DMS53 treated with DMSO at 0.1 percent for 48 hours (cell line): ENCODE measurements at regions not wholly inside any gene's neighbourhood (a gene's known extent, or its start where the extent isn't known, plus 50 kb on each side); places are given as distances from the start of the nearest gene placed in this dataset.
"Not testable (repeated sequence)": the region's sequence is repeated elsewhere in the genome, so short reads cannot be mapped to it uniquely, and the experiment has no call there.

Source experiments
- DNase-seq: peaks from one replicate; lab custom pipeline; 2025; ENCODE audit not compliant: unreplicated experiment; lab: John Stamatoyannopoulos, UW

GRCh38 chr9:79395228-79395627 is 176.5 kb upstream of the TLE4 start:
- no peak for DNase-seq

DNA sequence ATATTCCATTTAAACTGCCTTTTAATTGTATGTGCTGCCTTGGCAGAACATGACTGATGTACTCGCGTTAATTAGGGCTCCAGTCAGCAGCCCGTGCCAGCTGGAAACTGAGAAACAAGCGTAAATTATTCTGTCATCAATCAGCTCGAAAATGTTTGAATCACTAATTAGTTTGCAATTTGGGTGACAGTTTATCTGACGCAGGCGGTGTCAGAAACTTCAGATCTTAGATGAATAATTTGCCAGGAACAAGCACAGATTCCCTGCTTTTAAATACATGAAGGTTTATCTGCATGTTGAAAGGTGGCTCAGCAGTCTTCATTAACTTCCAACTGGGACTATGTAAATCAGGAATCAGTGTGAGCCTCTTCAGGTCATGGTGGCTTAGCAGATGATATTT is 176.0 kb upstream of the TLE4 start:
- DNase-seq: no peak

DNA sequence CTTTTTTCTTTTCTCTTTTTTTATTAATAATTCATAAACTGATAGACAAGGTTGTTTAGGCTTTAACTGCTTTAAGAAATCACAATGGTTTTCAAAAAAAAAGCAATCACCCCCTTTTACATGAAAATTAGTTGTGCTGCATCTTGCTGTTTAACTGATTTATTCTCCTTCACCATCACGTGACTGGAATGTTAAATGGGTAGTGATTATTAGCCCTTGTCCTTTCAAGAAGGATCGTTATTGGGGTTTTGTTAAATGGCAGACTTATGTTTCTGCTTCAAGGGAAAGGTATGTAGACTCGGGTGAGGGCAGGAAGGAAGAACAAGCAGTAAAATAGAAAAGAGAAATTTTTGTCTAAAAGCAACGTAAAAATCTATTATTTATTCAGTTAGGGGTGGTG is 175.6 kb upstream of the TLE4 start:
- DNase-seq: no peak

- no peak for DNase-seq
Measured at GRCh38 chr9:79403495-79403894, 168.3 kb upstream of the TLE4 start.

DNA sequence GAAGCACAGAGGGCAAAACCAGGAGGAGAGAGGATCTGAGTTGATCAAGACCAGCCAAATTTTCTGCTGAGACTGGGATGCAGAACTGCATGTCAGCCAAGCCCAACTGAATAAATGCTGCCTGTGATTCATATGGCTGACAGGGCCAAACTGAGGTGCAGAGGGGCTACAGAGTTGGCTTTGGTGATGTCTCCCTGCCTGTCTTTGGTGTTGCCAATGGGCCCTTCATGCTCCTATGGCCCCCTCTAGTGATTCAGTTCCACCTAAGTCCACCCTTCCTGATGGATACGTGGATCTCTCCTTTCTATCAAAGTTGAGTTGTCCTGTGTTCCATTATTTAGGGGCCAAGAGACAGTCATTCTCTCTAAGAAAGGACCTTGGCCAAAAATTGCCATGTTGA is 163.6 kb upstream of the TLE4 start:
- no peak for DNase-seq

GRCh38 chr9:79408617-79409016 is 163.1 kb upstream of the TLE4 start:
- no peak for DNase-seq

- DNase-seq: no peak
Measured at GRCh38 chr9:79409182-79409823, 162.5 kb upstream of the TLE4 start.

GRCh38 chr9:79425840-79426239 is 145.9 kb upstream of the TLE4 start:
- DNase-seq: no peak

DNA sequence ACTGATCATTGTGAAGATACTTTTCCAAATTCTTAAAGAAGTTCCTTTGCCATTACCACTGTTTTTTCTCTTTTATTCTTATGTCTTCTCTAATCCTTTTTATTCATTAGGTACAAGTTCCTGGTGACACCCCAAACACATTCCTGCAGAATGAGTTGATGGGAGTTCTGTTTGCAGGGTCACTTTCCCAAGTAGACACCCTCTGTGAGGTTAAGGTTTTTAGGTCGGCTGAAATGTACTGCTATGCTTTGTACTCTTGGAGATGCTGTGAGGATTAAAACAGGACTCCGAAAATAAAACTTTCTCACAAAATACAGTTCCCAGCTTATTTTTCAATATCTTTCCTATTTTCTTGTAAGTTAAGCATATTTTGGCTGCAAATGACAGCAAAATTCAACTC is 143.3 kb upstream of the TLE4 start:
- DNase-seq: no peak

DNA sequence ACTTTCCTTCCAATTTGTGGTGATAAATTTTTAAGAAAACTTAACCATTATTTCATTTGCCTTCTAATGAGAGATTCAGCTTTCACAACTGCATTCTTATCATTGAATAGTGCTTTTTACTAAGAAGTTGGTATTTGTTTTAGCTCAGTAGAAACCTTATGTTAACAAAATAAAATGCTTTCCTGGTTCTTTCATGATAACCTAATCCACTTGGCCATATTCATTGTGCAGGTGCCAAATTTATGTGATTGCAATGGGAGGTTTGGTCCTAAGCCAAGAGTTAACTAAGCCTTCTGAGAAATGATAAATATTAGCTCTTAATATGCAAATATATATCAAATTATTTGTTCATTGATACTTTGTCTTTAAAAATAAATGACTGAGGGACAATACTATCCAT is 141.1 kb upstream of the TLE4 start:
- DNase-seq: no peak

DNA sequence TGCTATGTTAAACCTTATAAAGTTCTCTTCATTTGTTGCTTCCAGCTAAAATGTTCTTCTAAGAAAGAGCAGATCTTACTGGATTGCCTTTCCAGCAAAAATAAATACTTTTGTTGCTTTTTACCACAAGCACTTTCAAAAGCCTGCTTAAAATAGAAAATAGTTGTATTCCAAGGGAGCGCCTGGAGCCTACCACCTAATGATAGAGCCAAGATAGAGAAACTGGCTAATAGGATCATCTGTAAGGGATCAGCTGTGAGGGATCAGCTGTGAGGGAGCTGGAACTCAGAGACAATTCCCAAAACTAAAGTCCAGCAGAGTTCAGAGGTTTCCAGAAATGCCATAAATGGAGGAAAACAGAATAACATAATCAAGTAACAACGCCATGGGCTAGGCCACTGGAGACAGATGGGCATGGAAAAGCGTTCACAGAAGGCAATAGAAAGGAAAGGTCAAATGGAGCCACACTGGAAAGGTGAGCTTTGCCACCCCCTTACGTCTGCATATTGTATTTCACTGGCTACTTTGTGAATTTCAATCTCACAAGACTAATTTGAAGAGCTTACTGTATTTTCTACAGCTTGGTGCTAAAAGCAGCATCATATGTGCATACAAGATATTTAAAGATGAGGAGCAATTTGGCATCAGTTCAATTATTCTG is 140.6 kb upstream of the TLE4 start:
- DNase-seq: no peak

DNA sequence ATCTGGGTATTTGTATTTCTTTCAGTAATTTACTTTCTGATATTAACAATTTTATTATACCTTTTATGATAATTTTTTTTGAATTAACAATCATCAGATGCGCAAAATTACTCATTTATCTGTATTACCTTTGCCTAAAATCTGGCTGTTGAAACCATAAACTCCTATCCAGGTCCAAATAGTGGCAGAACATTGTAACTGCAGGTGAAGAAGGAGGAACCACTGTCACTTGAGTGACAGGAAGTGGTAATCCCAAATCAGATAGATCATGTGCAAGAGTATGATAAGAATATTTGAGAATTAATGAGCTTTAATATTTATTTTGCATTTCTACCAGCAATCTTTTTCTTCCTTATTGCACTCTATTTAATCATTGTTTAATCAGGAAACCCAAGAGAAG is 139.3 kb upstream of the TLE4 start:
- DNase-seq: no peak

DNA sequence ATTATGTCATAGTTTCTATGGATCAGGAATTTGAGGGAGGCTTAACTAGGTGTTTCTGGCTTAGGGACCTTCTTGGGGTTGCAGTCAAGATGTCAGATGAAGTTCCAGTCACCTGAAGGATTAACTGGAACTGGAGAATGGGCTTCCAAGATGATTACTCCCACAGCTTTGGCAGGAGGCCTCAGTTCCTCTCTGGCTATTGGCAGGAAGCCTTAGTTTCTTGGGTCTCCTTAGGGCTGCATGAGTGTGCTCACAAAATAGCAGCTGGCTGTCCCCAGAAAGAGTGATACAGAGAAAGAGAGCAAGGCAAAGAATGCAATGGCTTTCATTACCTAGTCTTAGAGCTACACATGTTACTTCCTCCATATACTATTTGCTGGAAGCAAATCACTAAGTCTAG is 138.1 kb upstream of the TLE4 start:
- DNase-seq: no peak

DNA sequence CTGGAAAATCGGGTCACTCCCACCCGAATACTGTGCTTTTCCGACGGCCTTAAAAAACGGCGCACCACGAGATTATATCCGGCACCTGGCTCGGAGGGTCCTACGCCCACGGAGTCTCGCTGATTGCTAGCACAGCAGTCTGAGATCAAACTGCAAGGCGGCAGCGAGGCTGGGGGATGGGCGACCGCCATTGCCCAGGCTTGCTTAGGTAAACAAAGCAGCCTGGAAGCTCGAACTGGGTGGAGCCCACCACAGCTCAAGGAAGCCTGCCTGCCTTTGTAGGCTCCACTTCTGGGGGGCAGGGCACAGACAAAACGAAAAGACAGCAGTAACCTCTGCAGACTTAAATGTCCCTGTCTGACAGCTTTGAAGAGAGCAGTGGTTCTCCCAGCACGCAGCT is 132.5 kb upstream of the TLE4 start:
- not testable (repeated sequence) for DNase-seq

- DNase-seq: no peak
Measured at GRCh38 chr9:79446523-79447307, 125.0 kb upstream of the TLE4 start.

GRCh38 chr9:79447308-79447605 is 124.5 kb upstream of the TLE4 start:
- DNase-seq: no peak

DNA sequence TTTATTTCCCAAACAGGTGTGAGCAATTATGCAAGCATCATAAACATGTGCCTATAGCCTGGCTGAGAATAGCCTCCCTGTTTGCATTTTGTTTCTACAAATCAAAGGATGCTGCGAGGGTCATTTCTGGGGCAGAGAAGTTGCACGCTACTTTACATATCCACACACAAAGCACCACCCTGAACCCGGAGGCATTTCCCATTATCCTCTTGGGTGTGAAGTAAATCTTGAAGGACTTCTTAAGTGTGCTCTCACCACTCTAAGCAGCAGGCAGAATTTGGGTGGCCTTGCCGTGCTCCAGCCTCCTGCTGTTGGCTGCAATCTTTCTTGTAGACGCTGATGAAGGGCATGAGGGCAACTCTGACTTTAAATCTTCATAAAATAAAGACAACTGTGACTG is 124.0 kb upstream of the TLE4 start:
- no peak for DNase-seq

DNA sequence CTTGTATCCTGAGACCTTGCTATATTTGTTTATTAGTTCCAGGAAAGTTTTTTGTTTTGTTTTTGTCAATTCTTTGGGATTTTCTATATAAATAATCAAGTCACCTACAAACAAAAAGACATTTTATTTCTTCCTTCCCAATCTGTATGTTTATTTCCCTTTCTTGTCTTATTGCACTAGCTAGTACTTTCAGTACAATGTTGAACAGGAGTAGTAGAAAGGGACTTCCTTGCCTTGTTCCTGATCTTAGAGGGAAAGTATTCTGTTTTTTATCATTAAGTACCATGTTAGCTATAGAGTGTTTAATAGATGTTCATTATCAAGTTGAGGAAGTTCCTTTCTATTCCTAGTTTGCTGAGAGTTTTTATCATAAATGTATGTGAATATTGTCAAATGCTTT is 119.5 kb upstream of the TLE4 start:
- DNase-seq: no peak

- DNase-seq: no peak
Measured at GRCh38 chr9:79461712-79462111, 110.1 kb upstream of the TLE4 start.

DNA sequence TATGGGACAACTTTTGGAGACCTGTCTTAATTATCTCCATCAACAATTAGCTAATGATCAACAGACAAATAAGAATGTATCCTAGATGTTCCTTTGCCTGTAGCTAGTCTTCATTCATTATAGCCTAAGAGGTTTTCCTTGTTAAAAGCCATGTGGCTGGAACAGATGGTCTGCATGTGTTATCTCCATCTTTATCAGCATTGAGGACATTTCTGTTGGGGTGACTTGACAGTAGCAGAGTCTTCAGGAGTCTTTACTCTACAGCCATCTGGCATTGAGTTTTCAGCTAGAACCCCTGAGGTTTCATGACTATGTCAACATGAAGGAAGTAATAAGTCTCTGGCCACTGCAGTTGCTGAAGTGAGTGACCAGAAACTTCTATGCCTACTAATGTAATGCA is 106.6 kb upstream of the TLE4 start:
- DNase-seq: no peak

GRCh38 chr9:79469164-79469563 is 102.6 kb upstream of the TLE4 start:
- no peak for DNase-seq

- DNase-seq: no peak
Measured at GRCh38 chr9:79470954-79471353, 100.8 kb upstream of the TLE4 start.
